ENCODE measurements at regions not wholly inside any gene's neighbourhood (a gene's known extent, or its start where the extent isn't known, plus 50 kb on each side); places are given as distances from the start of the nearest gene placed in this dataset.

DNA sequence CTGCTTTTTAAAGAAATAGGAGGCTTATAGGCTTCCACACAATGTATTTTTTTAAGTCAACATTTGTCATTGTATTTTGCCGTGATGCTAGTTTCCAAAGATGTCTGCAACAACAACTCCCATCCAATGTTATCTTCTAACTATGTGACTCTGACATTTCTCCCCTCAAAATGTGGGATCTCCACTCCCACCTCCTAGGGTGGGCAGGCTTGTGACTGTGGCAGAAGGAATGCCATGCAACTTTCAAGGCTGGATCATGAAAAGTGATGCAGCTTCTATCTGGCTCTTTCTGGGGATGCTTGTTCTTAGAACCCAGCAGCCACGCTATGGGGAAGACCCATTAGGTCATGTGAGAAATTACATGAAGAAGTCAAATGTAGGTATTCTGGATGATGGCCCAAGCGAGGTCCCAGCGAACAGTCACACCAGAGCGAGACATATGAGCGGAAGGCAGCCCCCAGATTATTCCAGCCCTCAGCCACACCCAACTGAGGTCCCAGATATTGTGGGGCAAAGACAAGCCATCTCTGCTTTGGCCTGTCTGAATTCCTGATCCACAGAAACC lies 124.3 kb downstream of the BDH1 start:
- DNase-seq (ENCODE audit: low read depth, low spot score) (no peak), ATAC-seq (no peak), FAIRE-seq (no peak)
- H3K4me3 ChIP-seq: no peak overlapping the region
- intact Hi-C loops (cut with micrococcal nuclease; ENCODE audit: unreplicated experiment): no loop called here
- in situ Hi-C loops (cut with MboI): no loop called here
- no TSS peak for BruUV-seq (replicated peaks)
- no peak overlapping the region for H3K27ac ChIP-seq (ENCODE audit: control insufficient read depth, insufficient read depth)
- ChIA-PET RAD21 (ENCODE audit: unreplicated experiment) (no interaction called here), POLR2A (no interaction called here), SMC1A (ENCODE audit: uncharacterized antibody, unreplicated experiment) (no interaction called here), CTCF (interaction anchor here (1.4 kb wide), 1 partner anchor 175 kb away, joined by 6 read pairs; no protein-coding TSS in a partner anchor)
- H3K79me2 ChIP-seq (ENCODE audit: control insufficient read depth, insufficient read depth, low read length): no peaks in the 10 kb centered on the region
- H3K4me2 ChIP-seq (ENCODE audit: control insufficient read depth, insufficient read depth): no peak overlapping the region
- WGBS (ENCODE audit: insufficient coverage, insufficient replicate concordance, low lambda C conversion rate, missing lambda C conversion rate): 82% methylated on average over 6 of the region's 6 CpGs
- no peaks in the 10 kb centered on the region for H3K27me3 ChIP-seq (replicated peaks in 1 of 2; ENCODE audit: control insufficient read depth in 2 of 2, insufficient read depth in 2 of 2, low read length in 1 of 2)
- H4K20me1 ChIP-seq (ENCODE audit: control insufficient read depth, insufficient read depth): no peaks in the 10 kb centered on the region
- no peaks in the 10 kb centered on the region for H3K4me1 ChIP-seq (ENCODE audit: control insufficient read depth, insufficient read depth, low read length)
- no peak for TF ChIP-seq POU2F2 (IDR thresholded peaks at IDR 0.05; ENCODE audit: borderline replicate concordance, low read depth, low read length)
- no peak for TF ChIP-seq RB1 (IDR thresholded peaks at IDR 0.05; ENCODE audit: borderline replicate concordance)
- no peak for TF ChIP-seq CEBPB (IDR thresholded peaks at IDR 0.05; ENCODE audit: borderline replicate concordance in 1 of 2, low read depth in 2 of 2, low read length in 2 of 2)
- TF ChIP-seq RELA (IDR thresholded peaks at IDR 0.05; ENCODE audit: borderline replicate concordance, partially characterized antibody): no peak
- TF ChIP-seq TCF12 (IDR thresholded peaks at IDR 0.05; ENCODE audit: low read depth, low read length): no peak
- no peak for TF ChIP-seq ETV6 (conservative IDR thresholded peaks at IDR 0.05 in 1 of 2, IDR thresholded peaks at IDR 0.05 in 1 of 2; ENCODE audit: borderline replicate concordance in 1 of 2, low read depth in 1 of 2)
- no peak for TF ChIP-seq RAD51 (IDR thresholded peaks at IDR 0.05)
- TF ChIP-seq SUZ12 (IDR thresholded peaks at IDR 0.05; ENCODE audit: unreplicated experiment): no peak
- H3K36me3 ChIP-seq (ENCODE audit: control insufficient read depth in 2 of 2, insufficient read depth in 2 of 2, low read length in 1 of 2): no peaks in the 10 kb centered on the region
- H2AFZ ChIP-seq (ENCODE audit: control insufficient read depth, low read depth, low read length): no peak overlapping the region
- no peak overlapping the region for H3K9ac ChIP-seq (ENCODE audit: control insufficient read depth, insufficient read depth, low read length)
- no peaks in the 10 kb centered on the region for H3K9me3 ChIP-seq (replicated peaks; ENCODE audit: control insufficient read depth, insufficient read depth, low read length)

DNA sequence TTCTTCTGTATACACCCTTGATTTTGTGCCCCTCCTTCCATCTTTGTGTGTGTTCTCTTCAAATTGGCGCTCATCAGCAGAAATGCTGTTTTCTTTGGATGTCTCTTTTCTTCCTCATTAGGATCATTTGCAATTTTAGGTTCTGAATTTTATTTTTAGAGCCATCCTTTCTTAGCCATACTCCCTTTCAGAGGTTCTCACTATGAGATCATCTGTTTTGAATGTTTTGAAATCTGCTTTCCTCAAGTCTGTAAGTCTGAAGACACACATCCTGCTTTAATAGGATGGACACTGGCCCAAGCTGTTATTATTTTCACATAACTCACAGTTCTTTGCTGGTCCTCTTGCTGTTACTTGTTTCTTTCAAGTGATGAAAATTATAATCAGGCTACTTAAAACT lies 124.8 kb downstream of the BDH1 start:
- Histone ChIP-seq H3K4me1 (ENCODE audit: control insufficient read depth, insufficient read depth, low read length) (no peaks in the 10 kb centered on the region), H3K36me3 (ENCODE audit: control insufficient read depth in 2 of 2, insufficient read depth in 2 of 2, low read length in 1 of 2) (no peaks in the 10 kb centered on the region), H2AFZ (ENCODE audit: control insufficient read depth, low read depth, low read length) (no peak overlapping the region), H3K27me3 (replicated peaks in 1 of 2; ENCODE audit: control insufficient read depth in 2 of 2, insufficient read depth in 2 of 2, low read length in 1 of 2) (no peaks in the 10 kb centered on the region), H3K79me2 (ENCODE audit: control insufficient read depth, insufficient read depth, low read length) (no peaks in the 10 kb centered on the region), H3K9ac (ENCODE audit: control insufficient read depth, insufficient read depth, low read length) (no peak overlapping the region), H4K20me1 (ENCODE audit: control insufficient read depth, insufficient read depth) (no peaks in the 10 kb centered on the region), H3K4me3 (no peak overlapping the region), H3K9me3 (replicated peaks; ENCODE audit: control insufficient read depth, insufficient read depth, low read length) (no peaks in the 10 kb centered on the region), H3K27ac (ENCODE audit: control insufficient read depth, insufficient read depth) (no peak overlapping the region), H3K4me2 (ENCODE audit: control insufficient read depth, insufficient read depth) (no peak overlapping the region)
- CTCF ChIA-PET: interaction anchor here (1.4 kb wide), 1 partner anchor 174 kb away, joined by 6 read pairs; no protein-coding TSS in a partner anchor
- TF ChIP-seq NFIC (IDR thresholded peaks at IDR 0.05; ENCODE audit: low read depth, low read length) (peak; percentile 38; the same call in 1 of the 2 replicates), STAT3 (IDR thresholded peaks at IDR 0.05; ENCODE audit: low read depth, low read length) (no peak)
- 95% methylated on average over 1 of the region's 1 CpG for WGBS (ENCODE audit: insufficient coverage, insufficient replicate concordance, low lambda C conversion rate, missing lambda C conversion rate)
- SMC1A ChIA-PET (ENCODE audit: uncharacterized antibody, unreplicated experiment): no interaction called here
- in situ Hi-C loops (cut with MboI) (no loop called here), intact Hi-C loops (cut with micrococcal nuclease; ENCODE audit: unreplicated experiment) (no loop called here)
- RAD21 ChIA-PET (ENCODE audit: unreplicated experiment): no interaction called here
- POLR2A ChIA-PET: no interaction called here
- DNase-seq (ENCODE audit: low read depth, low spot score): no peak
- ATAC-seq: no peak
- no TSS peak for BruUV-seq (replicated peaks)
- FAIRE-seq: no peak

Measured in GM12878 (cell line).